Amygdala (tissue), 56 donors: ENCODE measurements at regions not wholly inside any gene's neighbourhood (a gene's known extent, or its start where the extent isn't known, plus 50 kb on each side); places are given as distances from the start of the nearest gene placed in this dataset.

ENCODE experiments used
- DNase-seq, 56 donors: peaks; one replicate each; lab custom pipeline; 2025; lab: John Stamatoyannopoulos, UW

DNA sequence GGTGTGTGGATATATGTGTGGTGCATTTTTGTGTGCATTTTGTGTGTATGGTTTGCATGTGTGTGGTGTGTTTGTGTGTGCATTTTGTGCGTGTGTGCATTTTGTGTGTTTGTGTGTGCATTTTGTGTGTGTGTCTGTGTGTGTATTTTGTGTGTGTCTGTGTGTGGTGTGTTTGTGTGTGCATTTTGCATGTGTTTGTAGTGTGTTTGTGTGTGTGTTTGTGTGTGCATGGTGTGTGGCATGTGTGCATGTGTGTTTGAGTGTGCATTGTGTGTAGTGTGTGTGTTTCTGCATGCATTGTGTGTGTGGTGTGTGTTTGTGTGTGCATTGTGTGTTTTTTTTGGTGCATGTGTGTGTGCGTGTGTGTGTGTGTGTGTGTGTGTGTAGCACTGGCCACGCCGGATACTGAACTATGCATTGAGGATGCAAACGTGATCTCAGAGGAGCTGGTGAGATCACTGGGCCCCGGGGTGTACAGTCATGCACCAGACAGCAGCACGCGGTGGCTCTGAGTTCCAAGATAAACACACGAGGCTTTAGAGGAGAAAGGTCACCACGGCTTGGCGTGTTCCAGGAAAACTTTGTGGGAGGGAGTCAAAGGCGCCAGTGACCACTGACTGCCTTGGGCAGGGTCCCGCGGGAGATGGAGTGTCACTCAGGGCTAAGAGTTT lies 106.6 kb upstream of the SHH start:
- no peak for DNase-seq

DNA sequence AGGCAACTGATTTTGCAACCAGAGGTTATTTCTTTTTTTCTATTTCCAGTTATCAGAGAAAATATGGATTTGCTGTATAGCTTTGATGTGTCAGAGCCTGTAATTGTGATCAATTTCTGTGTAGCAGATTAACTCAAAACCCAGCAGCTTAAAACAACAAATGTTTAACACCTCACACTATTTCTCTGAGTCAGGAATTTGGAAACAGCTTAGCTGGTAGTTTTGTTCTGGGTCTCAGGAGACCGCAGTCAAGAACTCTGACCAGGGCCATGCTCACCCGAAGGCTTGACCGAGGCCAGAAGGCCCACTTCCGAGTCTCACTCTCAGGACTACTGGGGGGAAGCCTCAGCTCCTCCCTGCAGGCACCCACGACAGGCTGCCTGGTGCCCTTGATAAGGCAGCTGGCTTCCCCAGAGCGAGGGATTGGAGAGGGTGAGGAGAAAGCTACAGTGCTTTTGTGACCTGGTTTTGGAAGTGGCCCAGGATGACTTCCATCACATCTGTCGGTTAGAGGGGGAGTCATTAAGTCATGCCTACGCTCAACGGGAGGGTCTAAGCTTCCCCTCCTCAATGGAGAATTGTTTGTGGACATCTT lies 105.7 kb upstream of the SHH start:
- DNase-seq = no peak

DNA sequence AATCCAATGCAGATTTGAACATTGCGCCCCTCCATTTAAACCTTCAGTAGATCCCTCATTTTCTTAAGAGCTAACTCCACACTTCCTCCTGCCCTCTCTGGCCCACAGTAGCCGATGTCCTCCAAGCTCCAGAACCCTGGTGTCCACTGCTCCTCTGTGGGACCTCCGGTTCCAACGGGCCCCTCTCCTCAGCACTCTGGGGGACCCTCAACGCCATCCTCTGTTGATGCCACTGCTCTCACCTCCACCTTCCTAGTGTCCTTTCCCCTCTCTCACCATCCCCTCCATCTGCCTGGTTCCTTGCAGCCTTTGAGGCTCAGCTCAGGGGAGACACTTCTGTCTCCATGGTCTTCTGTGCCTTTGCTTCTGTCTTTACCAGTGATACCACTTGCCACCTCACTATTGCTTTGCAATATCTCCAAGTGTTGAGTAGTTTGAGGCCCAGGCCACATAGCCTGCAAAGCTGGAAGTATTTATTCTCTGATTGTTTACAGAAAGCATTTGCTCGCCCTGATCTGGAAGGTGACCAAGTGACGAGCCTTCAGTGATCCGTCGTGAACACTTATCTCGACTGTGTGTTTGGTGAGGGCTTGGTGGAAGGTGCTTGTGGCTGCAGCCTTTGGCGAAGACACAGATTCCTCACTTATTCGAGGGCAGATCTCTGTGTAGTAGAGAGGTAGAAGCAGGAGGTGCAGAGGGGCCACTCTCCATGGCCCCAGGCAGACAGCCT lies 104.8 kb upstream of the SHH start:
- no peak for DNase-seq

DNA sequence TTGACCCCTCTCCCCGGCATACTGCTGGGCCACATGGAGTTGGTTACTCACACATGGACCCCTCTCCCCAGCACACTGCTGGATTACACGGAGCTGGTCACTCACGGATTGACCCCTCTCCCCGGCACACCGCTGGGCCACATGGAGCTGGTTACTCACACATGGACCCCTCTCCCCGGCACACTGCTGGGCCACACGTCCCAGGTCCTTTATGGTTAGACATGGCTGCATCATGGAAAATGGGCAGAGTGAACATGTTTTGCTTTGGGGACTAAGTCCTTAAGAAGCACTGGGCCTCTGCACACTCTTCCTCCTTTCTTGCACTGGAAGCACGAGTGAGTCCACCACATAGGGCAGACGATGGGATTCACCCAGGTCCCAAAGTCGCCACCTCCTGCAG lies 102.1 kb upstream of the SHH start:
- DNase-seq = no peak

DNA sequence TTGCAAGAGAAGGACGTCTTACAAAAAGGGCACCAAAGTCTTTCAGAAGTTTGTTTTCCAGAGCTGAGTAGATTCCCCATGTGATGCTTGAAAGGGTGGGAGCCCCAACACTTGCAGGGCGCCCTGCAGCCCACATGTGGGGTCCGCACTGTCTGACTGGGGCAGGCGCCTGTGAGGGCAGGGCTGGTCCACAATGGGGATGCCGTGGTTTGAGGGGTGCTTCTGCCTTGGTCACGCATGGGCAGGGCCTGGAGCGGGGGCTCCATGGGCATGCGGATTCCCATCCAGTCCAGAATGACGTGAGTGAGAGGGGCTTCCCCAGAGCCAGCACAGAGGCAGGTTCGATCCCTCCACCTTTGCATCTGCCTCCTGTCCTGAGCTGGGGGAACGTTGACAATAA lies 101.5 kb upstream of the SHH start:
- no peak for DNase-seq

DNA sequence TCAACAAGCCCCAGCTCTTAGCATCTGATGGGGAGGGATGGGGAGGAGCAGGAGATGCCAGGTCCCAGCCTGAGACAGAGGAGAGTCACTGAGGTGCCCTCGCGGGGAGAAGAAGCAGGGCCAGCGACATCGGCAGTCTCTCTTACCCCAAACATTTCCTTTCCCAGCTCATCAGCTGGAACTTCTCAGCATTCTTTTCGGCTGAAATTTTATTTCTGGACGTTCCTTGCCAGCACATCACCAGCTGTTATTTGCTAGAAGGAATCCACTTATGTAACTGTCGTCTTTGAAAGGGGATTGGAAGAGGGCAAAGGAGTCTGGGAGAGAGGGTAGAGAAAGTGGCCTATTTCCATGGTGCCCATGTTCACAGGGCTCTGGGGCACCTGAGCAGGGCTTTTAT lies 101.0 kb upstream of the SHH start:
- no peak for DNase-seq

DNA sequence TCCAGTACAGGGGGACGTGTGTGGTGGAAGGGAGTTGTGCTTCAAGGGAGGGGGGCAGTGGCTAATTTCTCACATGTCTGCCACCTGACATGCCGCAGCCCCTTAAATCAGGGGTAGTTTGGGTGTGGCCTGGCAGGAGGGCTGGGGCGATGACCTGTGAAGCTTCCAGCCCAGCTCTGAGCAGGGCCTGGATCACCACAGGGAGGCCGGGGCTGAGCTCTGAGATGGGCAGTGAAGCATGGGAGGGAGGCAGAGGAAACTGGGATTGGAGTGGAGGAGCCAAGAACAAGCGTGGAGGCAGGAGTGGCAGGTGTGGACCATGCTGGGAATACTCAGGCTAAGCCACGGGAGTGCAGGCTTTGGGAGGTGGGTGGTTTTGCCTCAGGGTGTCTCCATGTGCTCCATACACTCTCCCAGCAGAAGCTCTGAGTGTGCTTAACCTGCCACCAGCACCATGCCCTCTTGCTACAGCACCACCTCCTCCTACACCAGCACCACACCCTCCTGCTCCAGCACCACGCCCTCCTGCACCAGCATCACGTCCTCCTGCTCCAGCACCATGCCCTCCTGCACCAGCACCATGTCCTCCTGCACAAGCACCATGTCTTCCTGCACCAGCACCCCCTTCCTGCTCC lies 99.3 kb upstream of the SHH start:
- no peak for DNase-seq

DNA sequence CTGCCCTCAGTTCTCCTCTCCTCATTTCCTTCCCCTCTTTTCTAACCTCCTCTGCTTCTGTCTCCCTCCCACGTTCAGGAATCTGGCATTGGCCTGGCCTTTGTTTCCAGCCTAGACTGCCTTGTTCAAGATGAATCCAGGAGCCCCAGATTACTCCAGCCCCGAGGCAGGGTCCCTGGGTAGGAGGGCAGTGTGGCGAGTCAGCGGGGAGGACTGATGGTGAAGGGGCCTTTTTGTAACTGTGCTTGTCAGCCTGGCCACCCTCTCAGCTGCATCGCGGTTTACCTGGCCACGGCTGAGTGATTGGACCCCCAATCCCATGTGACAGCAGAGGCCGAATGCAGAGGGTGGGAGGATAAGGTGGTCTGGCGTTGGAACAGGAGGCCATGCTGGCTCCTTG lies 96.1 kb upstream of the SHH start:
- DNase-seq = no peak

DNA sequence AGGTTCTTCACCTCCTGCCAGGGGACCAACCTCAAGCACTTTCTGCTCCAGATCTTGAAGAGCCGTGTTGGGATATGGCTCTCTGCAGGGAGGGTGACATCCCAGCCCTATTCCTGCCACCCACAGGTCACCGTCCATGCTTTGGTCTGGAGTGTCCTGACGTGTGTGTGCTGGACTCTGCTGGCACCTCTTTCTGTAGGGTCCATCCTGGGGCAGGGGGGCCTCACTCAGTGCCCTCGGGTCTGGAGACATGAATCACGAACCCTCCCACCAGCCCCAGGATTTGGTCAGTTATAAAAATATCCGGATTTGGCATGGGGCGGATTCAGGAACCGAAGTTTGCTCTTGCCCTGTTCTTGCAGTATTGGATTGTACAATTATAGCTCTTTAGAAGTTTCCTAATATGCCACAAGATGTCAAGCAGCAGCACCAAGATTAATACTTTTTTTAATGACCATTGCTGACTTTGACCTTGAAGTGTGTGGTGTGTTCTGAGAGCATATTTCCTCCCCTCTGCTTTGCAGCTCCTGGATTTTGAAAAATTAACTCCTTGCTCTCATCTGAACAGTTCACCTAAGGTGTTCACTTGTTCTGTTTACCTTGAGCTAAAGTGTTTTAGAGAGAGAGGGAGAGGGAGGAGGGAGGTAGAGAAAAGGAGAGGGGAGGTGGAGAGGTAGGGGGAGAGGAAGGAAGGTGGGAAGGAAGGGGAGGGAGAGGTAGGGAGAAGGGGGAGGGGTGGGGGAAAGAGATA lies 95.4 kb upstream of the SHH start:
- no peak for DNase-seq

DNA sequence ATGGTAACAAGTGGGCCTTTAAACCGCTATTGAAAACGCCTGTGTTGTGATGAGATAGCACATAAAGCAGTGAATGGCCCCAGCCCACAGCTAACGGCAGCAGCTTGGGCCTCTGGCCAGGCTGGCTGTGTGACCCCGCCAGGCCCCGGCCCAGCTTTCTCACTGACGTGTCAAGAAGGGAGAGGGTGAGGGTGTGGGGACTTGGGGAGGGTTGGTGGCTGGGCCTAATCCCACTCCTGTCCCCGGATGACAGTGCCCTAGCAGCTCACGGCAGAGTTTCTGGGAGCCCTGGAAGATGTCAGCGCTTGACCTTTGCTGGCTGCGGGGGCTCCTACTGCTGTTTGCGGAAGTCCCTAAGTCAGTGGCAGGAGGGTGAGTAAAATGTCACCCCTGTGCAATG lies 88.9 kb upstream of the SHH start:
- no peak for DNase-seq

DNA sequence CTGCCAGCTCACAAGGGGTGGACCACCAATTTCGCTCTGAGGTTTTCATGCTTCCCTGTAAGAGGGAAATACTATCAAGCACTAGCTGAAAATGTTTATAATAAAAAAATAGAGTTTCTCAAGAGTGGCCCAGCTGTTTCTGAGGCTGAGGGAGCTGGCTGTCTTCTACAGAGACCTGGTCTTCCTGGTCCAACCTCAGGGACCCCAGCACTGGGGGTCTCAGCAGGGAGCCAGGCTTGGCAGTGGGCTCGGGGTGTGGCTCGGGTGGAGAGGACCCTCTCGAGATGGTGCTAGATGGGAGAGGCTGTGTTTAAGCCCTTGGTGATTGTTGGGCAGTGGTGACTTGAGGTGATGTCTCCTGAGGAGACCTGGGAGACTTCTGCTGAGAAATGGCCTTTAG lies 87.3 kb upstream of the SHH start:
- DNase-seq = no peak

DNA sequence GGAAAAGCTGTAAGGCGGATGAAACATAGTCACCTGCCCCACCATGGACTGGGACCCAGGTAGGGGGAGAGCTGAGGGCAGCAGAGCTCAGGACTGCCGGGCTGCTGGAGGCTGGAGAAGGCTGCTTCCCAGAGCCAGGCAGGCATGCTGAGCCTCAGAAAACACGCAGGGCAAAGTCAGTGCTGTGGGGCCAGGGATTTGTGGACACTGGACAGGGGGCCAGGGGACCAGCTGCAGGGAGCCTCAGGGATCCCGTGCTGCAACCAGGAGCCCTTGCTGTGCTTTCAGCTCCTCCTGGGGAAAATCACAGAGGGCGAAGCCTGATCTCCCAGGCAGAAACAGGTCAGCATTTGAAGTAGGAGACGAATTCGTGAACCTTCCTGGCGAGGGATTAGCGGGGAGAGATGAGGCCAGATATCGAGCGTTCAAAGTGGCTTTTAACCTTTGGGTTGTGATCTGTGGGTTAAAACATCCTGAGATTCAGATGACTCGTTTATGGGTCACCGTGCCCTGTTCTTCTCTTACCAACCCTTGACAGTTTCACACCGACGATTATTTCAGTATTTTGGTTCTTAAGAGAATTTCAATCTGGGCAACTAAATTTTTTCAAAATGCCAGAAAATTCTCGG lies 85.6 kb upstream of the SHH start:
- DNase-seq = no peak

DNA sequence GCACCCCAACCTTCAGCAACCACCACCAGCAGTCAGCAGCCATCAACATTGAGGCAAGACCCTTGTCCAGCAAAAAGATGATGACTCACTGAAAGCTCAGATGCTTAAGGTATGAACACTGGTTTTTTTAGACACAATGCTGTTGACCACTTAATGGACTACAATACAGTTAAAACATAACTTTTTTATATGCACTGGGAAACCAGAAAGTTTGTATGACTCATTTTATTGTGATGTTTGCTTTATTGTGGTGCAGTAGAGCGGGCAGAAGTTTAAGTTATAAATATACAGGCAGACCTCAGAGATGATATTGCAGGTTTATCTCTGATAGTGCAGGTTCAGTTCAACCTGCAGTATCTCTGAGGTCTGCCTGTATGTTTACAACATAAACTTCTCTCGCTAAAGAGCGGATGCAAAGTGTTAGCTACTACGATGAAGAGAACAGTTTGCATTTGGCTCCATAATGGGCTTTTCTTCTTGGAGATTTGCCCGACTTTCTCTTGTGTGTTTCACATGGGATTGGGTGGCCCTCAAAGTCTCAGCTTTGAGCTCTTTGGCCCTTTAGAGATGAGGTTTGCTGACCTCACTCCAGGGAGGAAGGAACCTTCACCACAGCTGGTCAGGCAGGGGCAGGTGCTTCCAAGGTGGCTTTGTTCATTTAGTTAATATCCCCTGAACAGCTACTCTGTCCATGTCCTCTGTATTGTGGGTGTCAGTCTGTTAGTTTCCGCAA lies 84.4 kb upstream of the SHH start:
- no peak for DNase-seq

DNA sequence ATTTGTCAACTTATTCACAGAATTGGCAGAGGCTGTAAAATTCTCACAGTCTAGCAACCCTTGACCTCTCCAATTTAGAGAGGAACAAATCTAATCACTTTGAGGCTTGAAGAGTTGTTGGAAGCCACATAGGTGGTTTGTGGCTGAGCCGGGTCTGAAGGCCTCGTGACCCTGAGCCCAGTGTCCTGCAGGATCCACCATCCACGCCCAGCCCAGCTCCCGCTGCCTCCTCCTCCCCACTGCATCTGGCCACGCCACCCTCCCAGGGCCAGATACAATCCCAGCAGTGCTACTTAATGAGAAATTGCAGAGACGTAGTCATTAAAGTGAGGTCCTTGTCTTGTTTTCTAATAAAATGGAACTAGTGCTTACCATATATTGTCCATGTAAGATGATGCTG lies 81.4 kb upstream of the SHH start:
- no peak for DNase-seq

DNA sequence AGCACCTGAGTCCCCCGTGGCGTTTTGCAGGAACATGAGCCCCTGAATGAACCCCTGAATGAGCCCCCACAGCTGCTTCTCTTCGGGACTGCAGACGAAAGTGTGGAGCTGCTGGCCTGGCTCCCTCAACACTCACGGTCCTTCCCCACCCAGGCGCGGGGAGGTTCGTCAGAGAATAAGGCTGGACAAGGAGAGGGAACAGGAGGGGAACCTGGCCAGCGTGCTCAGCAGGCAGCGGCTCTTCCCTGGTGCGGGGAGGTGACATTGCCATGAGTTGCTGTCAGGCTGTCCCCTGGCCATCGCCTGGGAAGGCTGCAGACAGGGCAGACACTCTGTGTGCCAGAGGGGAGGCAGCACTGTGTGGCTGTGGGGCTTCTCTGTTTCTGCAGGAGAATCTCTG lies 80.9 kb upstream of the SHH start:
- DNase-seq = no peak

DNA sequence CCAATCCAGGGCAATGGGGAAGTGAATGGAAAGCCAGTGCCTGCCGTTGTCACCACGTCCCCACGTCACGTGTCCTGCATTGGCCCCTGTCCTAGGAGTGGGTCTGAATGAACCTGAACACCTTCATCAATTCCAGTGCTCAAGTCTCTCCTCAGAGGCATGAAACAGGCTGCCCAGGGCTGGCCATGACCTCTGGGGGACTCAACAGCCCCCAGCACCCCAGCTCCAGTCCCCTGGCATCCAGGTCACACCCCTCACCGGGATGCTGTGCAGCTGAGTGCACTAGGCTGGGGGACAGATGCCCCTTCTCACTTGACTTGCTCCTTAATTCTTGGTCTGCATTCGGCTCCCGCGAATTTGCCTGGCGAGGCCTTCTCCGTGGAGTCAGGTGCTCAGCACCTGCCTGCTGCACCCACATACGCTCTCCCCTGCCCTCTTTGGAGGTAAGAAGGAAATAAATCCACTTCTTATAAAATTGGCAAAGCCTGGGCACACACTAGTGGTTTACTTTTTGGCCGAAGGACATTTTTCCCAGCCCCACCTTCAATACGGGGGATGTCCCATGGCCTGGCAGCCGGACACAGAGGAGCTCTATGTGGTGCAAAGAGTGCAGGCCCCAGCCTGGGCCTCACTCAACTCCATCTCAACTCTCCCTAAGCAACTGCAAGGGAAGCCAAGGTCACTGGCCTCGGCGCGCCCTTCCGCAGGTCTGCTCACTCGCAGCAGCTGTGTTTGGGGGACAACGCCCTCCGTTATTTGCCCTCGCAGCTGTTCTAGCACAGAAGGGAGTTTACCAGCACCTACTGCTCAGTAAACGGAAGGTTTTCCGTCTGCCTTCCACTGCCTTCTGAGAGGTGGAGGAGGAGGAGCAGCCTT lies 77.6 kb upstream of the SHH start:
- DNase-seq = no peak

DNA sequence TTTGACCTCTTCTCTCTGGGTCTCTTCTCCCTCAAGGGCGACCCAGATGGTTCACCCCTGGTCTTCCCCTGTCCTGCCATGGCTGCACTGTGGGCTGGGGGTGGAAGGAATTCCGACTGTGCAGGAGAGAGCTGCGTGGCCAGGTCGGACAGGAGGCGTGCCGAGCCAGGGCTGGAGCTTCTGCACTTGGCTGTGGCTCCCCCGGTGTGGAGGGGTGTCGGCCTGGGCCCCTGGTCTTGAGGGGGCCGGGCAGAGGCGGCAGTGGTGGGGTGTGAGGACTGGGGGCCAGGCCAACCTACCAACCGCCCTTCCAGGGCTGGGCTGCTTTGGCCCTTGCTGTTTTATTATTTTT lies 74.9 kb upstream of the SHH start:
- no peak for DNase-seq

DNA sequence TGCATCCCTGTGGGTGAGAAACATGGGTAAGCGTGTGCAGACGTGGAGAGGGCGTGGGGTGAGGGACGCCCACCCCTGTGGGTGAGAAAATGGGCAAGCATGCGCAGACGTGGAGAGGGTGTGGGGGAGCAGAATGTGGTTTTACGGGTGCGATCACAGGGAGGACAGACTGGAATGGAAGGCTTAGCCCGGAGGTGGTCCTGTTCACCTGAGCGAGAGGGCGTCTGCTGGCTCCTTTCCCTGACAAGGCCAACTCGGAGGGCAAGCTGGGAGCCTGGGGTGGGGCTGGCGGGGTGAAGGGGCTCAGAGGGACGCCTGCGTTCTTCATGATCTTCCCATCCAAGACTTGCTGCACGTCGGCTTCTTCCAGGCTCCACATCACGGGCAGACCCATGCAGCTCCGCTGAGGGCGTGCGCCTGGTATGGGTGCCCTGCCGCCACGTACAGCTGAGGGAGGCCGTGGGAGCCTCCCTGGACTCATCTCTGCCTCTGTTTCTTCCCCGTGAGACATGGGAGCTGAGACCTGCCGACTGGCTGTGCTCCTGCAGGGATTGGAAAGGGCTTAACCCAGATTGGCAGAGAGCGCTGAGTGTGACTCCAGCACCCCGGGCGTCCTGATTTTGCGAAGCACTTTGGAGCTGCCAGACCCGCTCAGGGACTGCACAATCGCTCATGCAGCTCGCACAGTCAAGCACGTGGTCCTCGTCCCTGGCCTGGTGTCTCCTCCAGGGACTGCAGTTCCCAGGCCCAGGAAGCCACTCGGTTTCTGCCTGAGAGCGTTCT lies 74.3 kb upstream of the SHH start:
- no peak for DNase-seq
